ACC112 (cell line): ENCODE measurements at regions not wholly inside any gene's neighbourhood (a gene's known extent, or its start where the extent isn't known, plus 50 kb on each side); places are given as distances from the start of the nearest gene placed in this dataset.

Source experiments
- H2AFZ ChIP-seq: fragments of 200-600 bp; sonication (generic); one replicate; pipeline ENCODE4 v1.6.0; 2017; ENCODE audit warnings: antibody characterized with exemption, low read length; ENCODE audit not compliant: unreplicated experiment
- H3K27ac ChIP-seq: fragments of 200-600 bp; sonication (generic); 2 replicates; pipeline ENCODE4 v1.5.1; 2014; ENCODE audit warnings: low read depth, mild to moderate bottlenecking, antibody characterized with exemption, low read length, moderate library complexity
- H3K27me3 ChIP-seq: fragments of 200-600 bp; sonication (generic); 2 replicates; pipeline ENCODE4 v1.6.1; 2014; ENCODE audit warnings: mild to moderate bottlenecking, antibody characterized with exemption, low read length, moderate library complexity, mixed read lengths; ENCODE audit not compliant: insufficient read depth
- H3K36me3 ChIP-seq: fragments of 200-600 bp; sonication (generic); 2 replicates; pipeline ENCODE4 v1.6.1; 2016; ENCODE audit warnings: mild to moderate bottlenecking, antibody characterized with exemption, low read length, moderate library complexity, mixed read lengths; ENCODE audit not compliant: insufficient read depth
- H3K4me1 ChIP-seq: fragments of 200-600 bp; sonication (generic); one replicate; pipeline ENCODE4 v1.6.1; 2016; ENCODE audit warnings: low read length, mixed read lengths; ENCODE audit not compliant: insufficient read depth, unreplicated experiment, control insufficient read depth
- H3K4me3 ChIP-seq: fragments of 200-600 bp; sonication (generic); 2 replicates; pipeline ENCODE4 v1.5.1; 2014; ENCODE audit warnings: mild to moderate bottlenecking, low read depth, low read length
- H3K79me2 ChIP-seq: fragments of 200-600 bp; sonication (generic); one replicate; pipeline ENCODE4 v1.6.0; 2016; ENCODE audit warnings: low read length; ENCODE audit not compliant: control insufficient read depth, unreplicated experiment, insufficient read depth

DNA sequence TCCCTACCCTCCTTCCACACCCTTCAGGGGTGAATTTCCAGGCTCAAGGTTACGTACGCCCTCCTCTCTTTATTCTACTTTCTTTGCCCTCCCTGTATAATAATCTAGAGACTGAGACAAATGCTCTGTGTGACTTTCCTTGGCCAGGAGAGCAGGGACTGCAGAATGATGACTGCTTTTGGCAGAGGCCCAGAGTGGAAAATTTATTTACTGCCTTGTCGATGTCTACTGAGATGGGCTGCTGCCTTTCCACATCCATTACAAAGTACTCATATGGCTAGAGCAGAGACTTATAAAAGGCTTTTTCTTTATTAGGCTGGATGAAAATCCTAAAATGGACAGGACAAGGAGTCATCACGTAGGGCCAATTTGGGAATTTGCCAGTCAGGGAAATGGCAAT is 576.2 kb downstream of the TUSC7 start:
- H3K27ac ChIP-seq = no peak overlapping the region
- H2AFZ ChIP-seq = no peak overlapping the region
- no peak overlapping the region for H3K4me3 ChIP-seq
- H3K79me2 ChIP-seq = no peaks in the 10 kb centered on the region
- no peaks in the 10 kb centered on the region for H3K27me3 ChIP-seq
- no peaks in the 10 kb centered on the region for H3K36me3 ChIP-seq
- H3K4me1 ChIP-seq = no peaks in the 10 kb centered on the region

DNA sequence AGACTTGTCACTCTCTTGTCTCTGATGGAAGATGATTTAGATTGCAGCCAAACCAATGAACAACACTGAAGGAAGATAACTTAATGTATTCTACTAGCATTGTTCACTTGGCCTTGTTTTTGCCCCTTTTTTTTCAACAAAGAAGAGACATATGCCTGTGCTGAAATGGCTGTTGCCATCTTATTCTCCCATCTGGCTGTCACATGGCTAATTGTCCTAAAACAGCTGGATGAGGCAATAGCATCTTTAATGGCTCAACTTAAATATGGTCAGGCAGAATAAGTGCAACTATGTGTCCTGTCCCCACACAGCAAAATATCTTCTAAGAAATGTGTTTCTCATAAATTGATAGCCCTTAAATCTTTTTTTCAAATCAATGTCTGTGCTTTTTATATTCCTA is 576.9 kb downstream of the TUSC7 start:
- Histone ChIP-seq H2AFZ (no peak overlapping the region), H3K4me1 (no peaks in the 10 kb centered on the region), H3K27me3 (no peaks in the 10 kb centered on the region), H3K36me3 (no peaks in the 10 kb centered on the region), H3K27ac (no peak overlapping the region), H3K4me3 (no peak overlapping the region), H3K79me2 (no peaks in the 10 kb centered on the region)

DNA sequence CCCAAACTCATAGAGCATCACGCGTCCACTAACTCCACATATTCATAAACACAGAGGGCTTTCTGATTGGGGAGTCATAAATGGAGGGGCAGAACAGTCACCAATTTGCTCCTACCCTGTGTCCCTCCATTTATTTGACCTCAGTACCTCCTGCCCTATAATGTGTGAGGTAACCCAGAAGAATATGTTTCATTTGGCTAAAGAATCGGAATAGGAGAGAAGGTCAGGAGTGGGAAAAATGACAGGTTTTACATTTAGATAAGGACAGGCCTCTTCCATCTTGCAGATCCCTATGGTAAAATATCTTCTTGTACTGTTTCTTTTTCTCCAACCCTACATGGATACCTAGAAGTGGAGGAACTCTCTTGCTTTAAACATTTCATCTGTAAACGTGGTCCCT is 578.0 kb downstream of the TUSC7 start:
- Histone ChIP-seq H3K27me3 (no peaks in the 10 kb centered on the region), H3K79me2 (no peaks in the 10 kb centered on the region), H3K4me3 (no peak overlapping the region), H3K36me3 (no peaks in the 10 kb centered on the region), H3K4me1 (no peaks in the 10 kb centered on the region), H2AFZ (no peak overlapping the region), H3K27ac (no peak overlapping the region)

DNA sequence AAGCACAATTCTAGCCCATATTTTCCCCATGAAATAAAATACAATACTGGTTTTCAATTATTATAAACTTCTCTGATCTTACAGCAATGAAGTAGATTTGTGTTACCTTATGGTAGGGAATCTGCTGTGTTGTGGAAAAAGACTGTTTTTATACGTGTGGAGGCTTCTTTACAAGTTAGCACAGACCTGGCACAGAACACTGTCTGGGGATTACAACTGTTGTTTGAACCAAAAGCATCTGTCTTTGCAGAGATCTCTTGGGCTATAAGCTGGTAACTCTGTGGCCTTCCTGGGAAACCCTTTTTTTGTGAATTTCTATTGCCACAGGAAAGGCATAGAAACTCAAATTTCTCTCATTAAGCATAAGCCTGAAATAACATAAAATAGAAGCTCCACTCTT is 581.9 kb downstream of the TUSC7 start:
- H3K79me2 ChIP-seq = no peaks in the 10 kb centered on the region
- no peak overlapping the region for H2AFZ ChIP-seq
- H3K27ac ChIP-seq = no peak overlapping the region
- no peaks in the 10 kb centered on the region for H3K36me3 ChIP-seq
- H3K27me3 ChIP-seq = no peaks in the 10 kb centered on the region
- H3K4me1 ChIP-seq = no peaks in the 10 kb centered on the region
- H3K4me3 ChIP-seq = no peak overlapping the region

DNA sequence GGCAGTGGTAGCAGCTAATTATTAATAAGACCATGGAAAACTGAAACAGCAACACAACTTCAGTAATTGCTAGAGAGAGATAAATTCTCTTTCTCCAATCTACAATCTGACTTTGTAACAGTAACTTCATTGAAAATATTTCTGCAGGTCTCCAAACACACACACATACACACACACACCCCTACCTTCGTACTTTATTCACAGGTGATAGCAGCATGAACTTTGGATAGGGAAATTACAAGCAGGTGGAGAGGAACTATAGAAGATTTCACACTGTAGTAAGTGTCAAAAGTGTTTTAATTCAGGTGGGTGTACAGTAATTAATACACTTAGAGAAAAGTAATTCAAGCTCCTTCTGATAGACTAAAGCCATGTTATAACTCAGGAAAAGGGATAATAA is 587.5 kb downstream of the TUSC7 start:
- H3K79me2 ChIP-seq = no peaks in the 10 kb centered on the region
- no peak overlapping the region for H2AFZ ChIP-seq
- H3K36me3 ChIP-seq = no peaks in the 10 kb centered on the region
- H3K27ac ChIP-seq = no peak overlapping the region
- no peaks in the 10 kb centered on the region for H3K4me1 ChIP-seq
- no peaks in the 10 kb centered on the region for H3K27me3 ChIP-seq
- no peak overlapping the region for H3K4me3 ChIP-seq

DNA sequence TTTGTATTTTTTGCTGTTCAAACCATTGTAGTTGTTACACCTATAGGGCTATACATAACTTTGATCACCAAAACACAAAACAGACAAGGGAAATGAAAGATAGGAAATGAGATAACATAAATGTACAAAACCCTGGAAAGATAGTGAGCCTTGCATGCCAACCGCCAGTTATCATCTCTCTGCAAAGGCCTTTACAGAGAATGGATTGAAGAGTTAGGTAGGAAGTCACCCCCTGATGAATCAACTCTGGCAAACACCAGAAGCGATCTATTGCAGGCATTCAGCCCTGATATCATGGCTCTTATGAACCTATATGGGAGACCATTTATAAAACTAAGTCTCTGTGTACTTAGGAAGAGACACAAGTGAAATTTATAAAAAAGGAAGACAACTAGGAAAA is 588.0 kb downstream of the TUSC7 start:
- no peaks in the 10 kb centered on the region for H3K36me3 ChIP-seq
- H3K4me1 ChIP-seq = no peaks in the 10 kb centered on the region
- H3K27me3 ChIP-seq = no peaks in the 10 kb centered on the region
- no peak overlapping the region for H3K4me3 ChIP-seq
- no peak overlapping the region for H2AFZ ChIP-seq
- H3K79me2 ChIP-seq = no peaks in the 10 kb centered on the region
- no peak overlapping the region for H3K27ac ChIP-seq

DNA sequence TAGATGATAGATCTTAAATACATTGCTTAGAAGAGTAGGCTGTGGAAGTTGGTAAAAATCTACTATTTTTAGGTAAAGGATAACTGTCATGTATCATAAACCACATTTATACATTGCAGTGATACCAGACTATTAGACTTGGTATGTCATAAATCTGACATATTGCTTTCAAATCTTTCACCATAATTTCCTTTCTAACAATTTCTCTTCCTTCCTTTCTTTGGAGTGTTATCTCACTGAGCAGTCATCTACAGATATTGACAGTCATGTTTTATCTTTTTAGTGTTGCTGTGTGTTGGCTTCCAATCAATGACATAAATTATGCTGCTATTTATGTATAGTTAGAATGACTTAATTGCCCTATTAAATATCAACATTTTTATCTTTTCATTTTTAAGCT is 588.7 kb downstream of the TUSC7 start:
- no peak overlapping the region for H3K4me3 ChIP-seq
- H3K27me3 ChIP-seq = no peaks in the 10 kb centered on the region
- H3K27ac ChIP-seq = no peak overlapping the region
- H3K79me2 ChIP-seq = no peaks in the 10 kb centered on the region
- H3K36me3 ChIP-seq = no peaks in the 10 kb centered on the region
- H3K4me1 ChIP-seq = no peaks in the 10 kb centered on the region
- no peak overlapping the region for H2AFZ ChIP-seq

DNA sequence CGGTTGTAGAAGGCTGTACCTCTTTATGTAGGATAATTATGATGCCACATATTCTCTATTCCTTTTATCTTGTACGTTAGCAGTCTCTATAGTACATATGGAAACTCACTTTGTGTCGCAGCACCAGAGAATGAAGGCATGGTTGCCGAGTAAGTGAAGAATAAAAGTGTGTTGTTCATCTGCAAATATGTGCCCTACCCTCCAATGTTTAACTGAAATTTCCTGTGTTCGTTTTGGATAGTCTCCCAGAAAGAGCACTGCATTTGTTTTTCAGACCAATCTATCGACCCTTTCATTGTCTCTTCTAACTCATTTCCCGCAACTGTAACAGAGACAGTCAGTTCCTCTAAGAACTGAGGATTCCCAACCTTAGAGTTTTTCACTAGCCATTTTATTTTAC is 592.8 kb downstream of the TUSC7 start:
- Histone ChIP-seq H3K27ac (no peak overlapping the region), H3K4me3 (no peak overlapping the region), H3K36me3 (no peaks in the 10 kb centered on the region), H3K27me3 (no peaks in the 10 kb centered on the region), H2AFZ (no peak overlapping the region), H3K79me2 (no peaks in the 10 kb centered on the region), H3K4me1 (no peaks in the 10 kb centered on the region)

DNA sequence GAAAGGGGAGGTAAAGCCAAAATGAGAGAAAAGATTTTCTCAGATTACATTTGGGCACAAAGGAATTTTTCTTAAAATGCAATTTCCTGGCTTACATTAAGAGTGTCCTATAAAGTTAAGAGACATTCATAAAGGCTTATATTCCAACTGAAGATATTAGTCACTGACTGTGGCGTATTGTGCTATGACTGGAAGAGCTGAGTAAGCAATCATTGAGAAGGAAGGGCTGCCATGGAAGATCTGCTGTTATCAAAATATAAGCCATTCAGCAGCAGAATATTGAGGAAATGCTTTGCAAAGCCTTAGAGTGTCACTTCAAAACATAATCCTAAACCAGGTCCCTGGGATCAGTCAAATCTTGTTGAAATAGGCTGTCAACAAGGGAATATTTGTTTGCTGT is 593.9 kb downstream of the TUSC7 start:
- Histone ChIP-seq H3K36me3 (no peaks in the 10 kb centered on the region), H3K79me2 (no peaks in the 10 kb centered on the region), H3K4me3 (no peak overlapping the region), H3K27ac (no peak overlapping the region), H3K4me1 (no peaks in the 10 kb centered on the region), H2AFZ (no peak overlapping the region), H3K27me3 (no peaks in the 10 kb centered on the region)

DNA sequence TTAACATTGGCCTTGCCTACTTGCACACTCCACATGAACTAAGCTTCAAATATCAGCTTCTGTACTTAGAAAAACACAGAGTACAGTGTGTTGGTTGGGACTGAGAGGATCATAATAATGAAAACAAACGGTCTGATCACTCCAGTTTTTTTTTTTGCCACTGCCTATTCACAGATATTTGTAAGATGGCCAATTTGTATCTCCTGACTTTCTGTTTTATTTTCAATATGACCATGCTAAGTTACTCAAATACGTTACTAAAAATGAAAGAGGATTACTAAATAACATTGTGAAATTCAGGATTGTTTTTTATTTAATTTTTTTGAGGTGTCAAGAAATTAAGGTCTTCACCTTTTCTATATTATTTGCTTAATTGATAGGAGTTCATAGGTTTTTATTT is 595.1 kb downstream of the TUSC7 start:
- Histone ChIP-seq H3K27me3 (no peaks in the 10 kb centered on the region), H3K36me3 (no peaks in the 10 kb centered on the region), H3K79me2 (no peaks in the 10 kb centered on the region), H3K27ac (no peak overlapping the region), H3K4me1 (no peaks in the 10 kb centered on the region), H2AFZ (no peak overlapping the region), H3K4me3 (no peak overlapping the region)

DNA sequence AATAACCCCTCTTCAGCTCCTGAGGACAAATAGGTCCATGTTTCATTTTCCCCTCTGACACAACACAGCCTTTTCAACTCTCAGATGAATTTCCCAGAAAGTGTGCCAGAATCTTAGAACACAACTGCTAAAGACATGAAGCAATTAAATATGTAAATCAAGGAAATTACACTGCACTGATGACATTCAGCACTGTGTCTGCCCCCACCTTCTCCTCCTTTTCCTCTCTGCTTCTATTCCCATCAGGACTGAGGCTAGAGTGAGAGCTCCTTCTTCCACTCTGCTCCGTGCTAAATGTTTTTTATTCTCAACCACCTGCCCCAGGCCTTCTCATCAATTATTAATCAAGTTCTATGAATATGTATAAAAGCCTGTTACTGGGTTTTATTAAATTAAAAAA is 596.1 kb downstream of the TUSC7 start:
- Histone ChIP-seq H2AFZ (no peak overlapping the region), H3K79me2 (no peaks in the 10 kb centered on the region), H3K27me3 (no peaks in the 10 kb centered on the region), H3K4me3 (no peak overlapping the region), H3K27ac (no peak overlapping the region), H3K4me1 (no peaks in the 10 kb centered on the region), H3K36me3 (no peaks in the 10 kb centered on the region)

DNA sequence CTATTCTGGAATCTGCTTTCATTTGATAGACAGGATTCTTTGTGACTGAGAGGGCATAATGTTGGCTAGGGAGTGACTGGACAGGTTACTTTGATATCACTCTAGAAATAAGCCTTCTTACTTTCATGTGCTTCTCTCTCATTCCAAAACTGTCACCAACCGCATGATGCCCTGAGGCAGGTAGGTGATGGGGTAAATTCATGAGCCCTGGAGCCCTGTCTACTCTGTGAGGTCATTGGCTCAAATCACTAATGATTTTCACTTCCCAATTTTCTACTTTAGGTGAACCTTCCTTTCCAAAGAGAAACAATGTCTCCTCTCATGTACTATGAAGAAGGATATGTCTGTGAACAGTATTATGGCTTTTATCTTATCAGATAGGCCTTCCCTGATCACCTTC is 596.7 kb downstream of the TUSC7 start:
- Histone ChIP-seq H3K4me3 (no peak overlapping the region), H3K79me2 (no peaks in the 10 kb centered on the region), H3K36me3 (no peaks in the 10 kb centered on the region), H3K4me1 (no peaks in the 10 kb centered on the region), H3K27ac (no peak overlapping the region), H3K27me3 (no peaks in the 10 kb centered on the region), H2AFZ (no peak overlapping the region)
